CD14-positive monocyte (primary cell): ENCODE measurements at regions not wholly inside any gene's neighbourhood (a gene's known extent, or its start where the extent isn't known, plus 50 kb on each side); places are given as distances from the start of the nearest gene placed in this dataset.

ENCODE experiments used
- DNase-seq, 3 donors: peaks; one replicate each; pipeline ENCODE4 v3.0.0-alpha.2; 2011 to 2022
- H2AFZ ChIP-seq: 2 replicates; pipeline ENCODE4 v1.6.0; 2012; ENCODE audit warnings: mild to moderate bottlenecking, low read depth, low read length, inconsistent platforms; ENCODE audit not compliant: insufficient read depth, poor library complexity, severe bottlenecking
- H3K27ac ChIP-seq, 2 donors: 1 replicate in 1 of 2; 2 replicates in 1 of 2; pipeline ENCODE4 v1.5.1; 2012 to 2013; ENCODE audit warnings: low read length in 2 of 2, control low read depth in 1 of 2, inconsistent platforms in 1 of 2, low read depth in 1 of 2, mild to moderate bottlenecking in 1 of 2
- H3K27me3 ChIP-seq, 2 donors: one replicate each; pipeline versions ENCODE4 v1.6.0 to v1.6.1; 2011 to 2013; ENCODE audit warnings: low read length in 2 of 2; ENCODE audit not compliant: control insufficient read depth in 2 of 2, insufficient read depth in 2 of 2
- H3K36me3 ChIP-seq, 2 donors: replicated peaks in 1 of 2; 1 replicate in 1 of 2; 2 replicates in 1 of 2; pipeline versions ENCODE4 v1.5.1 to v1.6.1; 2012 to 2013; ENCODE audit warnings: low read length in 2 of 2, control low read depth in 1 of 2, inconsistent platforms in 1 of 2, mild to moderate bottlenecking in 1 of 2; ENCODE audit not compliant: insufficient read depth in 2 of 2, control insufficient read depth in 1 of 2
- H3K4me1 ChIP-seq, 2 donors: 1 replicate in 1 of 2; 2 replicates in 1 of 2; pipeline versions ENCODE4 v1.5.1 to v1.6.1; 2012 to 2013; ENCODE audit warnings: low read length in 2 of 2, control low read depth in 1 of 2, inconsistent platforms in 1 of 2, mild to moderate bottlenecking in 1 of 2, moderate library complexity in 1 of 2; ENCODE audit not compliant: insufficient read depth in 2 of 2, control insufficient read depth in 1 of 2
- H3K4me2 ChIP-seq: replicated peaks from 2 replicates; pipeline ENCODE3; 2012; ENCODE audit warnings: low read length, moderate library complexity, mild to moderate bottlenecking; ENCODE audit not compliant: poor library complexity, severe bottlenecking; ENCODE audit errors: extremely low read depth
- H3K4me3 ChIP-seq, 3 experiments: fragments of 200-600 bp in 1 of 3; sonication (generic) in 1 of 3; replicated peaks in 1 of 3; 1 replicate in 2 of 3; 2 replicates in 1 of 3; pipeline ENCODE4 v1.5.1; 2011 to 2013; ENCODE audit warnings: low read length in 3 of 3, mild to moderate bottlenecking in 3 of 3, control low read depth in 2 of 3, low read depth in 2 of 3, inconsistent platforms in 1 of 3, moderate library complexity in 1 of 3
- H3K79me2 ChIP-seq: 2 replicates; pipeline ENCODE4 v1.6.0; 2012; ENCODE audit warnings: mild to moderate bottlenecking, control low read depth, inconsistent platforms, low read length, moderate library complexity; ENCODE audit not compliant: insufficient read depth
- H3K9ac ChIP-seq: 2 replicates; pipeline ENCODE4 v1.6.0; 2017; ENCODE audit warnings: low read length, mild to moderate bottlenecking; ENCODE audit not compliant: insufficient read depth, poor library complexity, severe bottlenecking
- H3K9me3 ChIP-seq, 2 donors: replicated peaks in 1 of 2; 1 replicate in 1 of 2; 2 replicates in 1 of 2; pipeline versions ENCODE4 v1.5.1 to v1.6.1; 2012 to 2013; ENCODE audit warnings: low read length in 2 of 2, control low read depth in 1 of 2; ENCODE audit not compliant: control insufficient read depth in 1 of 2, insufficient read depth in 1 of 2
- H4K20me1 ChIP-seq: 2 replicates; pipeline ENCODE4 v1.6.0; 2012; ENCODE audit warnings: mild to moderate bottlenecking, low read length, control low read depth, moderate library complexity; ENCODE audit not compliant: insufficient read depth
- H3K27ac Mint-ChIP-seq, 7 donors: one replicate each; pipeline ENCODE4 v1.8.0; 2020; ENCODE audit warnings: mild to moderate bottlenecking in 7 of 7, mixed read lengths in 7 of 7, moderate library complexity in 6 of 7, inconsistent platforms in 2 of 7
- H3K27me3 Mint-ChIP-seq, 3 donors: one replicate each; pipeline ENCODE4 v1.8.0; 2021 to 2022; ENCODE audit warnings: low read depth in 3 of 3, mild to moderate bottlenecking in 3 of 3, mixed read lengths in 3 of 3, moderate library complexity in 3 of 3, inconsistent platforms in 1 of 3
- H3K36me3 Mint-ChIP-seq, 2 donors: one replicate each; pipeline ENCODE4 v1.8.0; 2020; ENCODE audit warnings: mixed read lengths in 2 of 2, inconsistent platforms in 1 of 2, mild to moderate bottlenecking in 1 of 2
- H3K4me1 Mint-ChIP-seq: one replicate; pipeline ENCODE4 v1.8.0; 2020; ENCODE audit warnings: mild to moderate bottlenecking, mixed read lengths
- H3K4me3 Mint-ChIP-seq, 2 donors: one replicate each; pipeline ENCODE4 v1.8.0; 2020; ENCODE audit warnings: mild to moderate bottlenecking in 2 of 2, mixed read lengths in 2 of 2, moderate library complexity in 1 of 2
- H3K9me3 Mint-ChIP-seq, 7 donors: one replicate each; pipeline ENCODE4 v1.8.0; 2020 to 2022; ENCODE audit warnings: mixed read lengths in 7 of 7, mild to moderate bottlenecking in 6 of 7, moderate library complexity in 6 of 7, inconsistent platforms in 2 of 7
- CTCF ChIP-seq: fragments of 200-600 bp; IDR thresholded peaks from one replicate; pipeline ENCODE4 v1.8.0; 2022; ENCODE audit warnings: antibody characterized with exemption, mild to moderate bottlenecking
- WGBS: methylation state at CpG from one replicate; pipeline ENCODE4 v1.1.5; 2013; ENCODE audit warnings: missing lambda C conversion rate; ENCODE audit not compliant: insufficient coverage; 5-methylcytosine and 5-hydroxymethylcytosine counted together
- intact Hi-C, 2 donors: fragments of 100-400 bp; cut with micrococcal nuclease; formaldehyde crosslinking; loops; one replicate each; pipeline versions ENCODE4 v1.15.0 to v1.15.1; 2023

GRCh38 chr4:14196131-14196530, 568.6 kb upstream of the BOD1L1 start:
- Histone ChIP-seq H3K36me3 (no peaks in the 10 kb centered on the region), H3K27ac (no peak overlapping the region), H3K4me2 (no peak overlapping the region), H2AFZ (no peak overlapping the region), H3K4me1 (no peaks in the 10 kb centered on the region), H3K27me3 (no peaks in the 10 kb centered on the region), H3K79me2 (no peaks in the 10 kb centered on the region), H3K9ac (no peak overlapping the region), H3K9me3 (no peaks in the 10 kb centered on the region), H4K20me1 (no peaks in the 10 kb centered on the region), H3K4me3 (no peak overlapping the region)
- peak; percentile 4 to 11 (median 10) for DNase-seq
- Mint-ChIP-seq H3K4me1 (no peaks in the 10 kb centered on the region), H3K27me3 (no peaks in the 10 kb centered on the region), H3K36me3 (no peaks in the 10 kb centered on the region), H3K9me3 (peaks cover 0 to under 1% (median 0%) of the 10 kb centered on the region in 7 donors), H3K27ac (no peak overlapping the region), H3K4me3 (no peak overlapping the region)
- TF ChIP-seq CTCF: no peak
- 4% methylated on average over 4 of the region's 7 CpGs for WGBS
- intact Hi-C loops: no loop called here

GRCh38 chr4:14215116-14215770, 587.7 kb upstream of the BOD1L1 start:
- no peak for TF ChIP-seq CTCF

More at GRCh38 chr4:14215116-14215770, 587.7 kb upstream of the BOD1L1 start:
- WGBS: 100% methylated on average over 2 of the region's 6 CpGs
- Histone ChIP-seq H3K9ac (no peak overlapping the region), H2AFZ (no peak overlapping the region), H3K27ac (no peak overlapping the region), H3K27me3 (no peaks in the 10 kb centered on the region), H3K4me2 (no peak overlapping the region), H3K79me2 (no peaks in the 10 kb centered on the region), H3K36me3 (no peaks in the 10 kb centered on the region), H4K20me1 (no peaks in the 10 kb centered on the region), H3K9me3 (peaks cover 5 to 11% of the 10 kb centered on the region in 2 donors), H3K4me3 (no peak overlapping the region), H3K4me1 (no peaks in the 10 kb centered on the region)
- Mint-ChIP-seq H3K9me3 (peaks cover 2 to 19% (median 16%) of the 10 kb centered on the region in 7 donors), H3K27ac (no peak overlapping the region), H3K36me3 (no peaks in the 10 kb centered on the region), H3K4me1 (no peaks in the 10 kb centered on the region), H3K4me3 (no peak overlapping the region), H3K27me3 (peaks cover 0 to 3% (median 0%) of the 10 kb centered on the region in 3 donors)
- DNase-seq: no peak
- intact Hi-C loops: no loop called here
